HepG2 (cell line): ENCODE measurements at regions not wholly inside any gene's neighbourhood (a gene's known extent, or its start where the extent isn't known, plus 50 kb on each side); places are given as distances from the start of the nearest gene placed in this dataset.

ENCODE experiments used
- ATAC-seq: fragments of 200-7000 bp; cut with Tn5 transposase; 3 replicates; pipeline ENCODE4 v1.9.1; 2020; ENCODE audit warnings: mild to moderate bottlenecking, moderate library complexity
- BruUV-seq: library from RNA; stranded (reverse); fragments of 400-500 nt; replicated peaks from 2 replicates; lab custom pipeline; 2021; lab: Mats Ljungman, UMichigan
- CTCF ChIA-PET: fragments of 300-600 bp; formaldehyde crosslinking; extraction: SDS; loops from one replicate; lab custom pipeline; 2021; ENCODE audit warnings: low total read pairs, inconsistent platforms, low intra/inter-chr PET ratio; lab: Yijun Ruan, JAX
- POLR2A ChIA-PET: fragments of 350-600 bp; sonication (Branson Sonifier 250); formaldehyde crosslinking; loops from one replicate; lab custom pipeline; 2020; ENCODE audit warnings: antibody characterized with exemption, inconsistent platforms; lab: Yijun Ruan, JAX
- DNase-seq: peaks from one replicate; pipeline ENCODE4 v3.0.0-alpha.2; 2015; ENCODE audit warnings: low spot score
- FAIRE-seq: peaks from 3 replicates; lab custom pipeline; 2011; peaks lifted over from hg19 to GRCh38; lab: Jason Lieb, UNC
- H2AFZ ChIP-seq: one replicate; pipeline ENCODE4 v1.6.1; 2011; ENCODE audit warnings: low read length, inconsistent platforms
- H3K27ac ChIP-seq: fragments of 300-600 bp; 3 replicates; pipeline ENCODE4 v1.8.0; 2011; ENCODE audit warnings: mixed run types, mild to moderate bottlenecking, mixed read lengths, low read length, inconsistent platforms; ENCODE audit not compliant: insufficient read depth; ENCODE audit errors: extremely low read length
- H3K27me3 ChIP-seq, 2 experiments: fragments of 200-600 bp in 1 of 2; 2 replicates in 1 of 2; 3 replicates in 1 of 2; pipeline versions ENCODE4 v1.6.0 to v1.8.0; 2011; ENCODE audit warnings: low read length in 2 of 2, mild to moderate bottlenecking in 2 of 2, moderate library complexity in 2 of 2, inconsistent platforms in 1 of 2; ENCODE audit not compliant: insufficient read depth in 2 of 2, control insufficient read depth in 1 of 2
- H3K36me3 ChIP-seq, 2 experiments: fragments of 200-600 bp in 1 of 2; replicated peaks in 1 of 2; 2 replicates in 1 of 2; 3 replicates in 1 of 2; pipeline versions ENCODE4 v1.5.1 to v1.8.0; 2011; ENCODE audit warnings: low read length in 2 of 2, inconsistent platforms in 1 of 2; ENCODE audit not compliant: insufficient read depth in 2 of 2, control insufficient read depth in 1 of 2
- H3K4me1 ChIP-seq: 2 replicates; pipeline ENCODE4 v1.5.1; 2012; ENCODE audit warnings: low read length, inconsistent platforms; ENCODE audit not compliant: insufficient read depth
- H3K4me2 ChIP-seq: 2 replicates; pipeline ENCODE4 v1.6.0; 2011; ENCODE audit warnings: low read depth, low read length, inconsistent platforms
- H3K4me3 ChIP-seq, 3 experiments: fragments of 200-600 bp in 1 of 3; sonication (generic), shearing (Covaris generic) in 1 of 3; replicated peaks in 1 of 3; 2 replicates each; pipeline ENCODE4 v1.5.1; 2011 to 2016; ENCODE audit warnings: low read length in 3 of 3, inconsistent platforms in 2 of 3, low read depth in 2 of 3, mild to moderate bottlenecking in 2 of 3, control low read depth in 1 of 3, mixed read lengths in 1 of 3; ENCODE audit not compliant: insufficient read depth in 1 of 3
- H3K79me2 ChIP-seq: one replicate; pipeline ENCODE4 v1.6.1; 2011; ENCODE audit warnings: low read length, inconsistent platforms; ENCODE audit not compliant: insufficient read depth
- H3K9ac ChIP-seq: 2 replicates; pipeline ENCODE4 v1.6.0; 2011; ENCODE audit warnings: mild to moderate bottlenecking, low read depth, low read length, inconsistent platforms; ENCODE audit not compliant: insufficient read depth
- H3K9me3 ChIP-seq: 2 replicates; pipeline ENCODE4 v1.5.1; 2012; ENCODE audit warnings: mild to moderate bottlenecking, low read length
- H4K20me1 ChIP-seq: 2 replicates; pipeline ENCODE4 v1.6.0; 2011; ENCODE audit warnings: inconsistent platforms, mild to moderate bottlenecking, low read length, moderate library complexity; ENCODE audit not compliant: insufficient read depth
- FOXA1 ChIP-seq, 2 experiments: fragments of 450-650 bp in 1 of 2; sonication (generic) in 1 of 2; formaldehyde crosslinking in 1 of 2; IDR thresholded peaks; 2 replicates each; pipeline versions ENCODE4 v1.4.0 to v1.6.1; 2016 to 2020; ENCODE audit warnings: missing genetic modification reagents in 1 of 2
- FOXP1 ChIP-seq, 2 experiments: fragments of 450-650 bp in 1 of 2; IDR thresholded peaks; 2 replicates each; pipeline ENCODE4 v1.6.1; 2017 to 2018; ENCODE audit warnings: antibody characterized with exemption in 1 of 2
- HNF4A ChIP-seq: sonication (generic); formaldehyde crosslinking; IDR thresholded peaks from 2 replicates; pipeline ENCODE4 v1.4.0; 2020; ENCODE audit warnings: missing genetic modification reagents
- HOMEZ ChIP-seq: IDR thresholded peaks from 2 replicates; pipeline ENCODE4 v1.6.1; 2016; ENCODE audit warnings: low read depth
- KDM3A ChIP-seq: IDR thresholded peaks from 2 replicates; pipeline ENCODE4 v1.6.1; 2018; ENCODE audit warnings: low read depth, missing compliant biosample characterization
- KDM5B ChIP-seq: sonication (generic); formaldehyde crosslinking; IDR thresholded peaks from 2 replicates; pipeline ENCODE4 v1.4.0; 2020; ENCODE audit warnings: missing genetic modification reagents, mild to moderate bottlenecking, borderline replicate concordance
- MED1 ChIP-seq: sonication (generic); formaldehyde crosslinking; IDR thresholded peaks from 2 replicates; pipeline ENCODE4 v1.4.0; 2020; ENCODE audit warnings: missing genetic modification reagents
- MLLT10 ChIP-seq: sonication (generic); formaldehyde crosslinking; IDR thresholded peaks from 2 replicates; pipeline ENCODE4 v1.4.0; 2020; ENCODE audit warnings: missing genetic modification reagents
- NFIC ChIP-seq: IDR thresholded peaks from 2 replicates; pipeline ENCODE4 v1.6.1; 2012; ENCODE audit warnings: mild to moderate bottlenecking, low read length, inconsistent platforms
- PHF5A ChIP-seq: IDR thresholded peaks from one replicate; pipeline ENCODE4 v1.6.1; 2018; ENCODE audit warnings: low read depth, missing genetic modification reagents; ENCODE audit not compliant: unreplicated experiment
- USF2 ChIP-seq, 2 experiments: sonication (generic) in 1 of 2; formaldehyde crosslinking in 1 of 2; IDR thresholded peaks; 2 replicates each; pipeline versions ENCODE4 v1.5.1 to v1.6.1; 2011 to 2020; ENCODE audit warnings: borderline replicate concordance in 1 of 2, low read depth in 1 of 2, low read length in 1 of 2, mild to moderate bottlenecking in 1 of 2, missing genetic modification reagents in 1 of 2, moderate library complexity in 1 of 2
- ZNF101 ChIP-seq: sonication (generic); formaldehyde crosslinking; IDR thresholded peaks from 2 replicates; pipeline ENCODE4 v1.4.0; 2020; ENCODE audit warnings: mild to moderate bottlenecking, low read depth, missing genetic modification reagents, borderline replicate concordance
- ZNF20 ChIP-seq: sonication (generic); formaldehyde crosslinking; IDR thresholded peaks from 2 replicates; pipeline ENCODE4 v1.4.0; 2020; ENCODE audit warnings: mild to moderate bottlenecking, moderate library complexity, missing genetic modification reagents
- ZNF225 ChIP-seq: sonication (generic); formaldehyde crosslinking; IDR thresholded peaks from 2 replicates; pipeline ENCODE4 v1.4.0; 2020; ENCODE audit warnings: mild to moderate bottlenecking, missing genetic modification reagents
- ZNF337 ChIP-seq: sonication (generic); formaldehyde crosslinking; IDR thresholded peaks from 2 replicates; pipeline ENCODE4 v1.5.1; 2020; ENCODE audit warnings: missing genetic modification reagents, low read depth, mild to moderate bottlenecking, borderline replicate concordance
- ZNF354B ChIP-seq: sonication (generic); formaldehyde crosslinking; IDR thresholded peaks from 2 replicates; pipeline ENCODE4 v1.8.0; 2022; ENCODE audit warnings: mild to moderate bottlenecking, missing genetic modification reagents
- ZNF496 ChIP-seq: sonication (generic); formaldehyde crosslinking; IDR thresholded peaks from 2 replicates; pipeline ENCODE4 v1.8.1; 2023; ENCODE audit warnings: mild to moderate bottlenecking, moderate library complexity, missing genetic modification reagents; ENCODE audit not compliant: insufficient replicate concordance
- ZNF713 ChIP-seq: sonication (generic); formaldehyde crosslinking; IDR thresholded peaks from 2 replicates; pipeline ENCODE4 v1.4.0; 2020; ENCODE audit warnings: mild to moderate bottlenecking, missing genetic modification reagents
- ZNF746 ChIP-seq: sonication (generic); formaldehyde crosslinking; IDR thresholded peaks from 2 replicates; pipeline ENCODE4 v1.8.0; 2022; ENCODE audit warnings: mild to moderate bottlenecking, missing genetic modification reagents
- ZNF878 ChIP-seq: sonication (generic); formaldehyde crosslinking; IDR thresholded peaks from 2 replicates; pipeline ENCODE4 v1.8.1; 2023; ENCODE audit warnings: mild to moderate bottlenecking, missing genetic modification reagents, moderate library complexity
- WGBS: methylation state at CpG from one replicate; pipeline ENCODE4 v1.1.6; 2017; ENCODE audit warnings: low lambda C conversion rate; 5-methylcytosine and 5-hydroxymethylcytosine counted together
- in situ Hi-C: cut with HindIII; loops from 2 replicates; pipeline ENCODE4 v1.10.0; 2017; ENCODE audit warnings: low pct_unique_long_range_greater_than_20kb; ENCODE audit not compliant: extremely low pct_ligation_motif_present
- intact Hi-C: fragments of 100-400 bp; cut with micrococcal nuclease; formaldehyde crosslinking; loops from one replicate; pipeline ENCODE4 v1.10.0; 2022; ENCODE audit not compliant: unreplicated experiment
- TF ChIP-seq, protein P1 (sequence below): sonication (generic); formaldehyde crosslinking; IDR thresholded peaks from 2 replicates; pipeline ENCODE4 v1.4.0; 2020; ENCODE audit warnings: missing genetic modification reagents

- H4K20me1 ChIP-seq, result no peaks in the 10 kb centered on the region
- CTCF ChIA-PET, result no interaction called here
- intact Hi-C loops, result no loop called here
- no peak for TF ChIP-seq ZNF20 (CRISPR knock-in tag)
- no peak for TF ChIP-seq ZNF337 (CRISPR knock-in tag)
- no peak for TF ChIP-seq HOMEZ
- no peak for TF ChIP-seq ZNF496 (CRISPR knock-in tag)
- no peak for TF ChIP-seq ZNF225 (CRISPR knock-in tag)
- no peak for TF ChIP-seq ZNF101 (CRISPR knock-in tag)
- no peak for TF ChIP-seq PHF5A (CRISPR knock-in tag)
- TF ChIP-seq, protein P1, sequence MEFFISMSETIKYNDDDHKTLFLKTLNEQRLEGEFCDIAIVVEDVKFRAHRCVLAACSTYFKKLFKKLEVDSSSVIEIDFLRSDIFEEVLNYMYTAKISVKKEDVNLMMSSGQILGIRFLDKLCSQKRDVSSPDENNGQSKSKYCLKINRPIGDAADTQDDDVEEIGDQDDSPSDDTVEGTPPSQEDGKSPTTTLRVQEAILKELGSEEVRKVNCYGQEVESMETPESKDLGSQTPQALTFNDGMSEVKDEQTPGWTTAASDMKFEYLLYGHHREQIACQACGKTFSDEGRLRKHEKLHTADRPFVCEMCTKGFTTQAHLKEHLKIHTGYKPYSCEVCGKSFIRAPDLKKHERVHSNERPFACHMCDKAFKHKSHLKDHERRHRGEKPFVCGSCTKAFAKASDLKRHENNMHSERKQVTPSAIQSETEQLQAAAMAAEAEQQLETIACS (CRISPR knock-in tag), result no peak
- no peak for TF ChIP-seq KDM3A
- TF ChIP-seq NFIC, result peak; percentile 38; the same call in 1 of the 2 replicates
- TF ChIP-seq FOXP1 (IDR thresholded peaks at IDR 0.05), result no peak
- peak; percentile 54; the same call in 1 of the 2 replicates for TF ChIP-seq FOXP1 (CRISPR knock-in tag; IDR thresholded peaks at IDR 0.05)
- TF ChIP-seq FOXA1 (IDR thresholded peaks at IDR 0.05), result no peak
- TF ChIP-seq FOXA1 (CRISPR knock-in tag; IDR thresholded peaks at IDR 0.05), result no peak
- TF ChIP-seq USF2 (IDR thresholded peaks at IDR 0.05; ENCODE audit: low read depth, low read length), result no peak
- TF ChIP-seq USF2 (CRISPR knock-in tag; IDR thresholded peaks at IDR 0.05; ENCODE audit: borderline replicate concordance), result peak; percentile 61; the same call in 1 of the 2 replicates
- no peak for TF ChIP-seq MED1 (CRISPR knock-in tag)
- TF ChIP-seq ZNF354B (CRISPR knock-in tag), result no peak
- no peak for TF ChIP-seq ZNF713
- no peak for TF ChIP-seq ZNF746 (CRISPR knock-in tag)
- TF ChIP-seq MLLT10 (CRISPR knock-in tag), result no peak
- peak; percentile 42 for TF ChIP-seq HNF4A (CRISPR knock-in tag)
- no peak for TF ChIP-seq ZNF878 (CRISPR knock-in tag)
- no peak for TF ChIP-seq KDM5B (CRISPR knock-in tag)
Observed at GRCh38 chr5:62681117-62681850, 102.7 kb downstream of the LRRC70 start.

More at GRCh38 chr5:62681117-62681850, 102.7 kb downstream of the LRRC70 start:
- in situ Hi-C loops, result no loop called here
- DNase-seq (peak; percentile 7), FAIRE-seq (no peak), ATAC-seq (peak; percentile 66)
- Histone ChIP-seq H3K4me3 (no peak overlapping the region), H3K9ac (no peak overlapping the region), H3K9me3 (peaks cover 15% of the 10 kb centered on the region; the same call in 1 of the 2 replicates), H3K27ac (no peak overlapping the region), H3K4me1 (peaks cover 16% of the 10 kb centered on the region), H3K4me2 (peak overlapping the region; percentile 15; the same call in 1 of the 2 replicates), H3K79me2 (no peaks in the 10 kb centered on the region), H3K36me3 (no peaks in the 10 kb centered on the region), H3K27me3 (no peaks in the 10 kb centered on the region), H2AFZ (no peak overlapping the region)
- no TSS peak for BruUV-seq
- POLR2A ChIA-PET, result no interaction called here
- 2% methylated on average over 3 of the region's 3 CpGs for WGBS
